Spleen (tissue), 11 donors: ENCODE measurements at regions not wholly inside any gene's neighbourhood (a gene's known extent, or its start where the extent isn't known, plus 50 kb on each side); places are given as distances from the start of the nearest gene placed in this dataset.

ENCODE experiments used
- DNase-seq: peaks from one replicate; pipeline ENCODE4 v3.0.0-alpha.2; 2020
- H3K27ac ChIP-seq, 8 donors: fragments of 200-600 bp; sonication (generic) in 7 of 8; 1 replicate in 4 of 8; 2 replicates in 4 of 8; pipeline versions ENCODE4 v1.5.0 to v1.8.0; 2016 to 2021; ENCODE audit warnings: inconsistent platforms in 4 of 8, mild to moderate bottlenecking in 4 of 8, moderate library complexity in 1 of 8
- H3K27me3 ChIP-seq, 7 donors: fragments of 200-600 bp; sonication (generic) in 6 of 7; replicated peaks in 1 of 7; 1 replicate in 4 of 7; 2 replicates in 3 of 7; pipeline versions ENCODE4 v1.5.0 to v1.8.0; 2016 to 2021; ENCODE audit warnings: inconsistent platforms in 3 of 7, mild to moderate bottlenecking in 1 of 7
- H3K36me3 ChIP-seq, 6 donors: fragments of 200-600 bp; sonication (generic) in 5 of 6; 1 replicate in 4 of 6; 2 replicates in 2 of 6; pipeline versions ENCODE4 v1.5.0 to v1.8.0; 2016 to 2021; ENCODE audit warnings: inconsistent platforms in 2 of 6
- H3K4me1 ChIP-seq, 6 donors: fragments of 200-600 bp; sonication (generic) in 5 of 6; 1 replicate in 3 of 6; 2 replicates in 3 of 6; pipeline versions ENCODE4 v1.5.0 to v1.8.0; 2016 to 2021; ENCODE audit warnings: inconsistent platforms in 3 of 6
- H3K4me3 ChIP-seq, 8 donors: fragments of 200-600 bp; sonication (generic) in 7 of 8; 1 replicate in 4 of 8; 2 replicates in 4 of 8; pipeline versions ENCODE4 v1.5.0 to v1.8.0; 2016 to 2021; ENCODE audit warnings: inconsistent platforms in 4 of 8, mild to moderate bottlenecking in 4 of 8, moderate library complexity in 2 of 8
- H3K9me3 ChIP-seq, 8 donors: fragments of 200-600 bp; sonication (generic) in 7 of 8; 1 replicate in 4 of 8; 2 replicates in 4 of 8; pipeline versions ENCODE4 v1.5.0 to v1.8.0; 2016 to 2021; ENCODE audit warnings: inconsistent platforms in 4 of 8
- POLR2A ChIP-seq, 3 donors: fragments of 450-650 bp; IDR thresholded peaks; one replicate each; pipeline ENCODE4 v1.5.1; 2017; ENCODE audit warnings: antibody characterized with exemption in 3 of 3, mild to moderate bottlenecking in 1 of 3
- POLR2AphosphoS5 ChIP-seq, 3 donors: sonication (generic); formaldehyde crosslinking; IDR thresholded peaks; one replicate each; pipeline ENCODE4 v1.5.1; 2017; ENCODE audit warnings: antibody characterized with exemption in 3 of 3
- WGBS, 5 donors: extraction: QIAGEN DNeasy Blood & Tissue Kit in 3 of 5; methylation state at CpG; one replicate each; pipeline versions ENCODE4 v1.1.5 to v1.1.7; 2013 to 2018; 5-methylcytosine and 5-hydroxymethylcytosine counted together
- intact Hi-C: fragments of 100-400 bp; cut with DNase I; formaldehyde crosslinking; loops from one replicate; pipeline ENCODE4 v1.15.0; 2023; ENCODE audit warnings: low total_unique reads
- TF ChIP-seq, protein P1 (sequence below), 11 experiments: fragments of 200-600 bp in 7 of 11; fragments of 450-650 bp in 4 of 11; sonication (generic) in 4 of 11; IDR thresholded peaks in 8 of 11; conservative IDR thresholded peaks in 3 of 11; 1 replicate in 7 of 11; 2 replicates in 4 of 11; pipeline versions ENCODE4 v1.4.0 to v1.8.0; 2016 to 2021; ENCODE audit warnings: antibody characterized with exemption in 11 of 11, inconsistent platforms in 4 of 11, mild to moderate bottlenecking in 1 of 11
- donor health status: healthy with polysubstance abuse.
- donor health status: DM: no; HTN: no; CAD: no; lungs with moderate emphysema.
- donor health status: DM: no; HTN: no; CAD: no.
- donor health status: Bipolar disorder and iron deficiency.
- donor health status: healthy.
- donor health status: DM: no; HTN: no; CAD: no.
- donor health status: DM: yes; HTN: yes; CAD: no.

DNA sequence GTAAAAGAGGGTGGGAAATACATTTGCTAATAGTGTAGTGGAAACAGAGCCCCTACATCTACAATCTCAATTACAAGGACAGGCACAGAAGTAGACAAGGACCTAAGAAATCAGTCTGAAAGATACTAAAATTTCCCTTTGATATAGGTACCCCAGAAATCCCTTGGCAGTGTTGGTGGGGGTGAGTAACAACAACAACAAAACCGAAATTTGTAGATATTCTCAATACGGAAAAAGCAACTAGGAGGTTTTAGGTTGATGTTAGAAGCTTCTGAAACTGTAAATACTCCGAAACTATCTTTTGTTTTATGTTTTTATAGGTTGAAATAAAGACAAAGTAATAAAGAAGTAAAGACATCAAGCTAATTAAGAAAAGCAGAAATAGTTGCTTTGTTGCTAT, 323.1 kb upstream of the CBLB start:
- TF ChIP-seq POLR2AphosphoS5 (IDR thresholded peaks at IDR 0.05) (no peak), POLR2A (IDR thresholded peaks at IDR 0.05) (no peak)
- TF ChIP-seq, protein P1, sequence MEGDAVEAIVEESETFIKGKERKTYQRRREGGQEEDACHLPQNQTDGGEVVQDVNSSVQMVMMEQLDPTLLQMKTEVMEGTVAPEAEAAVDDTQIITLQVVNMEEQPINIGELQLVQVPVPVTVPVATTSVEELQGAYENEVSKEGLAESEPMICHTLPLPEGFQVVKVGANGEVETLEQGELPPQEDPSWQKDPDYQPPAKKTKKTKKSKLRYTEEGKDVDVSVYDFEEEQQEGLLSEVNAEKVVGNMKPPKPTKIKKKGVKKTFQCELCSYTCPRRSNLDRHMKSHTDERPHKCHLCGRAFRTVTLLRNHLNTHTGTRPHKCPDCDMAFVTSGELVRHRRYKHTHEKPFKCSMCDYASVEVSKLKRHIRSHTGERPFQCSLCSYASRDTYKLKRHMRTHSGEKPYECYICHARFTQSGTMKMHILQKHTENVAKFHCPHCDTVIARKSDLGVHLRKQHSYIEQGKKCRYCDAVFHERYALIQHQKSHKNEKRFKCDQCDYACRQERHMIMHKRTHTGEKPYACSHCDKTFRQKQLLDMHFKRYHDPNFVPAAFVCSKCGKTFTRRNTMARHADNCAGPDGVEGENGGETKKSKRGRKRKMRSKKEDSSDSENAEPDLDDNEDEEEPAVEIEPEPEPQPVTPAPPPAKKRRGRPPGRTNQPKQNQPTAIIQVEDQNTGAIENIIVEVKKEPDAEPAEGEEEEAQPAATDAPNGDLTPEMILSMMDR (IDR thresholded peaks at IDR 0.05 in 8 of 11, conservative IDR thresholded peaks at IDR 0.05 in 3 of 11), result no peak

DNA sequence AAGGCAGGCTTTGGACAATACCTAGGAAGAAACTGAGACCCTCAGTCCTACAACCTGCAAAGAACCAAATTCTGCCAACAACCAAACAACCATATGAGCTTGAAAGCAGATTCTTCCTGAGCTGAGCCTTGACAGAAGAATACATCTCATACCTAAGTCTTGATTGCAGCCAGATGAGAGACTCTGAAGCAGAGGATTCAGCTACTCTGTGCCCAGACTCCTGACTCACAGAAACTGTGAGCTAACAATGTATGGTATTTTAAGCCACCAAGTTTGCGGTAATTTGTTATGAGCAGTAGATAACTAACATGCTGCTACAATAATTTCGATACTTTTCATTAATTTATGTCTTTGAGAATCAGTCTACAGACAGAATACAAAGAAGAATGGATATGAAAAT, 325.1 kb upstream of the CBLB start:
- no peaks in the 10 kb centered on the region for H3K27me3 ChIP-seq
- TF ChIP-seq, protein P1 (IDR thresholded peaks at IDR 0.05 in 8 of 11, conservative IDR thresholded peaks at IDR 0.05 in 3 of 11), result no peak
- TF ChIP-seq POLR2AphosphoS5 (IDR thresholded peaks at IDR 0.05) (no peak), POLR2A (IDR thresholded peaks at IDR 0.05) (no peak)
- DNase-seq, result no peak
- H3K36me3 ChIP-seq, result no peaks in the 10 kb centered on the region
- no peak overlapping the region for H3K27ac ChIP-seq
- intact Hi-C loops, result no loop called here
- no peaks in the 10 kb centered on the region for H3K9me3 ChIP-seq
- H3K4me3 ChIP-seq, result no peak overlapping the region
- H3K4me1 ChIP-seq, result no peaks in the 10 kb centered on the region
- 86 to 100% (median 96%) methylated on average over 2 of the region's 2 CpGs for WGBS, 5 donors

More for the DNA sequence above, 323.1 kb upstream of the CBLB start:
- no peaks in the 10 kb centered on the region for H3K27me3 ChIP-seq
- no peaks in the 10 kb centered on the region for H3K9me3 ChIP-seq
- H3K4me3 ChIP-seq, result no peak overlapping the region
- intact Hi-C loops, result no loop called here
- no peak for DNase-seq
- 86 to 95% (median 88%) methylated on average over 3 of the region's 3 CpGs for WGBS, 5 donors
- H3K27ac ChIP-seq, result no peak overlapping the region
- no peaks in the 10 kb centered on the region for H3K4me1 ChIP-seq
- no peaks in the 10 kb centered on the region for H3K36me3 ChIP-seq

GRCh38 chr3:106194726-106195125, 325.9 kb upstream of the CBLB start:
- H3K27me3 ChIP-seq, result no peaks in the 10 kb centered on the region
- H3K4me1 ChIP-seq, result no peaks in the 10 kb centered on the region
- H3K9me3 ChIP-seq, result no peaks in the 10 kb centered on the region
- intact Hi-C loops, result no loop called here
- TF ChIP-seq, protein P1 (IDR thresholded peaks at IDR 0.05 in 8 of 11, conservative IDR thresholded peaks at IDR 0.05 in 3 of 11), result no peak
- TF ChIP-seq POLR2A (IDR thresholded peaks at IDR 0.05) (no peak), POLR2AphosphoS5 (IDR thresholded peaks at IDR 0.05) (no peak)
- H3K36me3 ChIP-seq, result no peaks in the 10 kb centered on the region
- H3K27ac ChIP-seq, result no peak overlapping the region
- H3K4me3 ChIP-seq, result no peak overlapping the region
- no peak for DNase-seq
- 89 to 98% (median 96%) methylated on average over 1 of the region's 1 CpG for WGBS, 5 donors

GRCh38 chr3:106197532-106198194, 328.9 kb upstream of the CBLB start:
- Histone ChIP-seq H3K4me3 (no peak overlapping the region), H3K36me3 (no peaks in the 10 kb centered on the region), H3K27ac (no peak overlapping the region), H3K9me3 (no peaks in the 10 kb centered on the region), H3K27me3 (no peaks in the 10 kb centered on the region), H3K4me1 (no peaks in the 10 kb centered on the region)
- WGBS, 5 donors, result 69 to 85% (median 80%) methylated on average over 4 of the region's 4 CpGs
- intact Hi-C loops, result no loop called here
- no peak for DNase-seq
- TF ChIP-seq POLR2AphosphoS5 (IDR thresholded peaks at IDR 0.05), result no peak
- TF ChIP-seq, protein P1 (IDR thresholded peaks at IDR 0.05 in 8 of 11, conservative IDR thresholded peaks at IDR 0.05 in 3 of 11), result no peak
- TF ChIP-seq POLR2A (IDR thresholded peaks at IDR 0.05), result no peak
